Brain microvascular endothelial cell (primary cell): ENCODE measurements at regions not wholly inside any gene's neighbourhood (a gene's known extent, or its start where the extent isn't known, plus 50 kb on each side); places are given as distances from the start of the nearest gene placed in this dataset.
A peak's percentile ranks its signal among the peaks of the same experiment; 100 is the strongest.
"Not testable (repeated sequence)": the region's sequence is repeated elsewhere in the genome, so short reads cannot be mapped to it uniquely, and the experiment has no call there.

ENCODE experiments used
- DNase-seq: peaks from one replicate; pipeline ENCODE4 v3.0.0-alpha.2; 2020
- H3K27ac ChIP-seq: fragments of 250-450 bp; sonication (Bioruptor Pico); 2 replicates; pipeline ENCODE4 v1.5.1; 2020; ENCODE audit warnings: mild to moderate bottlenecking, moderate library complexity
- H3K27me3 ChIP-seq: fragments of 250-450 bp; sonication (Bioruptor Pico); replicated peaks from 2 replicates; pipeline ENCODE4 v1.5.1; 2020; ENCODE audit warnings: mild to moderate bottlenecking
- H3K36me3 ChIP-seq: fragments of 250-450 bp; sonication (Bioruptor Pico); replicated peaks from 2 replicates; pipeline ENCODE4 v1.5.1; 2020; ENCODE audit warnings: mild to moderate bottlenecking
- H3K4me3 ChIP-seq: 2 replicates; pipeline ENCODE4 v1.5.1; 2011; ENCODE audit warnings: low read depth, mild to moderate bottlenecking, control low read depth, low read length, moderate library complexity
- in situ Hi-C: cut with HindIII; loops from 2 replicates; pipeline ENCODE4 v1.10.0; 2017; ENCODE audit warnings: low sequenced_read_pairs, low pct_ligation_motif_present
- TF ChIP-seq, protein P1 (sequence below): IDR thresholded peaks from 2 replicates; pipeline ENCODE4 v1.5.1; 2011; ENCODE audit warnings: low read depth, mild to moderate bottlenecking, moderate library complexity, low read length, control low read depth, inconsistent platforms; ENCODE audit errors: missing control alignments

- in situ Hi-C loops = no loop called here
- no peak overlapping the region for H3K27ac ChIP-seq
- peak; percentile 66 for DNase-seq
- H3K27me3 ChIP-seq = no peaks in the 10 kb centered on the region
- H3K36me3 ChIP-seq = no peaks in the 10 kb centered on the region
- no peak overlapping the region for H3K4me3 ChIP-seq
- TF ChIP-seq, protein P1, sequence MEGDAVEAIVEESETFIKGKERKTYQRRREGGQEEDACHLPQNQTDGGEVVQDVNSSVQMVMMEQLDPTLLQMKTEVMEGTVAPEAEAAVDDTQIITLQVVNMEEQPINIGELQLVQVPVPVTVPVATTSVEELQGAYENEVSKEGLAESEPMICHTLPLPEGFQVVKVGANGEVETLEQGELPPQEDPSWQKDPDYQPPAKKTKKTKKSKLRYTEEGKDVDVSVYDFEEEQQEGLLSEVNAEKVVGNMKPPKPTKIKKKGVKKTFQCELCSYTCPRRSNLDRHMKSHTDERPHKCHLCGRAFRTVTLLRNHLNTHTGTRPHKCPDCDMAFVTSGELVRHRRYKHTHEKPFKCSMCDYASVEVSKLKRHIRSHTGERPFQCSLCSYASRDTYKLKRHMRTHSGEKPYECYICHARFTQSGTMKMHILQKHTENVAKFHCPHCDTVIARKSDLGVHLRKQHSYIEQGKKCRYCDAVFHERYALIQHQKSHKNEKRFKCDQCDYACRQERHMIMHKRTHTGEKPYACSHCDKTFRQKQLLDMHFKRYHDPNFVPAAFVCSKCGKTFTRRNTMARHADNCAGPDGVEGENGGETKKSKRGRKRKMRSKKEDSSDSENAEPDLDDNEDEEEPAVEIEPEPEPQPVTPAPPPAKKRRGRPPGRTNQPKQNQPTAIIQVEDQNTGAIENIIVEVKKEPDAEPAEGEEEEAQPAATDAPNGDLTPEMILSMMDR = no peak
Observed at GRCh38 chr14:58918066-58918738, 270.3 kb upstream of the DAAM1 start.

DNA sequence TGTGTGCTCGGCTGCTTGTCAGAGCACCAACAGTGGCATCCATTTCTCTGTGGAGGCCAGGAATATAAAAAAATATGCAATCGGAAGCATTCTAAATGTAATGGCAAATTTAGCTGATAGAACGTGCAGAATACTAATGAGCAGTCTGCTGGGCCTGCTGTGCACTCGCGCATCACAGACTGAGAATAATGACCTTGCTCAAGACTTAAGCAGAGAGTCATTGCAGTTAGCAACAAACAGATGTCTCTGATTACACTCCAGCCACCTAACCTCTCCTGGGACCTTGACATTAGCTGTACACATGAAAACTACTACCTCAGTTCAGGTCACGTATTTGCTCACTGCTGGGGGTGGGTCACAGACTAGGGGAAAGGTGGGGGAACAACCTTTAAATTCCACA lies 269.2 kb upstream of the DAAM1 start:
- Histone ChIP-seq H3K4me3 (no peak overlapping the region), H3K27ac (no peak overlapping the region), H3K36me3 (no peaks in the 10 kb centered on the region), H3K27me3 (no peaks in the 10 kb centered on the region)
- in situ Hi-C loops = no loop called here
- TF ChIP-seq, protein P1 = no peak
- no peak for DNase-seq

DNA sequence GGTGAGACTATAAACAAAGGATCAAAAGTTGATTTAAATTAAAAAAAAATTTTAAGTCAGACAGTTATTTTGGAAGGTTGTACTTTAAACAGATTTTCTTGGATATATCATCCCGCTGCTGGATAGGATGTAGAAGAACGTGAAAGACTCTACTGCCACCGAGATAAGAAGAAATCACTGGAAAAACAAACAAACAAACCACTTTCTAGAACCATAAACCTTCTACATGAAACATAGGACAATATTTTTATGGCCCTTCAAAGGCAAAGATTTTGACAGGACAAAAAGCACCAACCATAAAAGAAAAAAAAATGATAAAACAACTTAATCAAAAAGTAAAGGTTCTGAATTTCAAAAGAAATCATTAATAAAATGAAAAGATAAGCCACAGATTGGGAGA lies 268.2 kb upstream of the DAAM1 start:
- H3K36me3 ChIP-seq = no peaks in the 10 kb centered on the region
- TF ChIP-seq, protein P1 = no peak
- H3K4me3 ChIP-seq = no peak overlapping the region
- no peak overlapping the region for H3K27ac ChIP-seq
- in situ Hi-C loops = no loop called here
- DNase-seq = no peak
- H3K27me3 ChIP-seq = no peaks in the 10 kb centered on the region

GRCh38 chr14:58922201-58922940 lies 266.1 kb upstream of the DAAM1 start:
- in situ Hi-C loops, DNase-seq, H3K27me3 ChIP-seq, H3K36me3 ChIP-seq, H3K27ac ChIP-seq, H3K4me3 ChIP-seq: not testable (repeated sequence)

DNA sequence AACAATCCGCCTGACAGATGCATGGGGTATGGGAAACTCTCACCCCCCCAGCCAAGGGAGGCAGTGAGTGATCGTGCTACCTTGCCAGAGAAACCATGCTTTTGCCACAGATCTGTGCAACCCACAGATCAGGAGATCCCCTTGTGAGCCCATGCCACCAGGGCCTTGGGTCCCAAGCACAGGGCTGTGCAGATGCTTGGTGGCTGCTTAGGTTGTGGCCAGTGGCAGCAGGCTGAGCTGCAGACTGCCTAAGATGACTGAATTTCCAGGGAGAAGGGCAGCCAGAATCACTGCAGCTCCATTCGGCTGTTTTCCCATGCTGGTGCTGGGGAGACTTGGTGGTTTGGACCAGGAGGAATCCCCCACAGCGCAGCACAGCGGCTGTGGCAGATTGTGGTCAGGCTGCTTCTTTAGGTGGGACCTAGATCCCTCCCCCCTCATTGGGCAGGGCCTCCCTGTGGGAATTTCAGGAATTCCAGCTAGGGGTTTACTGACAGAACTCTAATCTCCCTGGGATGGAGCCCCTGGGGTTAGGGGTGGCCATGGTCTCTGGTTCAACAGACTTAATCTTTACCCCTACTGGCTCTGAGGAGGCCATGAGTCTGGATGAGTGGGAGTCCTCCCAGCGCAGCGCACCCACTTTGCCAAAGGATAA lies 264.6 kb upstream of the DAAM1 start:
- H3K4me3 ChIP-seq = no peak overlapping the region
- H3K36me3 ChIP-seq = no peaks in the 10 kb centered on the region
- TF ChIP-seq, protein P1 = no peak
- no peak overlapping the region for H3K27ac ChIP-seq
- DNase-seq = no peak
- in situ Hi-C loops = no loop called here
- no peaks in the 10 kb centered on the region for H3K27me3 ChIP-seq

- Histone ChIP-seq H3K36me3 (no peaks in the 10 kb centered on the region), H3K27ac (no peak overlapping the region), H3K27me3 (no peaks in the 10 kb centered on the region), H3K4me3 (no peak overlapping the region)
- no peak for DNase-seq
- TF ChIP-seq, protein P1 = no peak
- in situ Hi-C loops = no loop called here
Observed at GRCh38 chr14:58941629-58942028, 246.8 kb upstream of the DAAM1 start.
